ENCODE measurements at regions not wholly inside any gene's neighbourhood (a gene's known extent, or its start where the extent isn't known, plus 50 kb on each side); places are given as distances from the start of the nearest gene placed in this dataset.

- TF ChIP-seq CTCF (conservative IDR thresholded peaks at IDR 0.05 in 1 of 2, IDR thresholded peaks at IDR 0.05 in 1 of 2; ENCODE audit: extremely low read depth in 1 of 2, insufficient read depth in 1 of 2, low read depth in 1 of 2, low read length in 2 of 2) (no peak), EZH2 (IDR thresholded peaks at IDR 0.05; ENCODE audit: borderline replicate concordance, low read length) (no peak)
These were observed 70.3 kb upstream of the BBX start for GRCh38 chr3:107452436-107452835.
